Fibroblast of villous mesenchyme (primary cell): ENCODE measurements at regions not wholly inside any gene's neighbourhood (a gene's known extent, or its start where the extent isn't known, plus 50 kb on each side); places are given as distances from the start of the nearest gene placed in this dataset.
"Not testable (repeated sequence)": the region's sequence is repeated elsewhere in the genome, so short reads cannot be mapped to it uniquely, and the experiment has no call there.

ENCODE experiments used
- DNase-seq: peaks from one replicate; pipeline ENCODE4 v3.0.0-alpha.2; 2010; ENCODE audit warnings: low read depth
- H3K4me3 ChIP-seq: 2 replicates; pipeline ENCODE4 v1.5.1; 2011; ENCODE audit warnings: low read depth, mild to moderate bottlenecking, low read length
- TF ChIP-seq, protein P1 (sequence below): IDR thresholded peaks from 2 replicates; pipeline ENCODE4 v1.5.1; 2012; ENCODE audit warnings: low read depth, mild to moderate bottlenecking, low read length; ENCODE audit not compliant: insufficient read depth

DNA sequence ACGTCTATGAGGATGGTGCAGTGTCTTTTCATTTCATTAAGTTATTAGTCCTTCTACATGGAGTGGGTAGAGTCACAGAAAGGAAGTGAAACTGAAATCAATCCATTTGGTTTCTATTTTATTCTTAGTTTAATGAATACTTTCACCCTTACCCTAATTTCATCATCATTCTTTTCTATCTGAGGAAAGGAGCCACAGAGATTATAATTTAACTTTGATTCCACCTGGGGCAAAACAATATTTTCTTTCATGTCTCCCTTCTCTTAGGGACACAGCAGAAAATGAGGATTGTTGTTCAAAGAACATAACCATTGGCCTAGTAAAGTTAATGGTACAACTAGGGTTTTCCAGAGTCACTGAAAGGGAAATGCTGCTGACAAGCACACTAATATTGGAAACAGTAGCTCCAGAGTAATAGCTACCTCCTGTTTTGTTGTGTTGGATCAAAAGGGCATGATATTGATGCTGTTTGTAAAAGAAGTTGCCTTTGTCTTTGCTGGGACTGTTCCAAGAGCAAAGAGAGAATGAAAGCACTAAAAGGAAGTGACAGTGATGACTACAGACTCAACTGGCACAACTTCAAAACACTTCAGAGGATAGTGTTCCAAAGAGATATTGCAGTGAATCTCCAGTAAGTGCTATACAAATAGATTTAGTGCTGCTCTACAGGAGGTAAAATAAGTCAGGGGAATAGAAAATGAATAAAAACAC lies 247.1 kb upstream of the PITX2 start:
- TF ChIP-seq, protein P1, sequence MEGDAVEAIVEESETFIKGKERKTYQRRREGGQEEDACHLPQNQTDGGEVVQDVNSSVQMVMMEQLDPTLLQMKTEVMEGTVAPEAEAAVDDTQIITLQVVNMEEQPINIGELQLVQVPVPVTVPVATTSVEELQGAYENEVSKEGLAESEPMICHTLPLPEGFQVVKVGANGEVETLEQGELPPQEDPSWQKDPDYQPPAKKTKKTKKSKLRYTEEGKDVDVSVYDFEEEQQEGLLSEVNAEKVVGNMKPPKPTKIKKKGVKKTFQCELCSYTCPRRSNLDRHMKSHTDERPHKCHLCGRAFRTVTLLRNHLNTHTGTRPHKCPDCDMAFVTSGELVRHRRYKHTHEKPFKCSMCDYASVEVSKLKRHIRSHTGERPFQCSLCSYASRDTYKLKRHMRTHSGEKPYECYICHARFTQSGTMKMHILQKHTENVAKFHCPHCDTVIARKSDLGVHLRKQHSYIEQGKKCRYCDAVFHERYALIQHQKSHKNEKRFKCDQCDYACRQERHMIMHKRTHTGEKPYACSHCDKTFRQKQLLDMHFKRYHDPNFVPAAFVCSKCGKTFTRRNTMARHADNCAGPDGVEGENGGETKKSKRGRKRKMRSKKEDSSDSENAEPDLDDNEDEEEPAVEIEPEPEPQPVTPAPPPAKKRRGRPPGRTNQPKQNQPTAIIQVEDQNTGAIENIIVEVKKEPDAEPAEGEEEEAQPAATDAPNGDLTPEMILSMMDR: no peak
- no peak for DNase-seq
- H3K4me3 ChIP-seq: no peak overlapping the region

DNA sequence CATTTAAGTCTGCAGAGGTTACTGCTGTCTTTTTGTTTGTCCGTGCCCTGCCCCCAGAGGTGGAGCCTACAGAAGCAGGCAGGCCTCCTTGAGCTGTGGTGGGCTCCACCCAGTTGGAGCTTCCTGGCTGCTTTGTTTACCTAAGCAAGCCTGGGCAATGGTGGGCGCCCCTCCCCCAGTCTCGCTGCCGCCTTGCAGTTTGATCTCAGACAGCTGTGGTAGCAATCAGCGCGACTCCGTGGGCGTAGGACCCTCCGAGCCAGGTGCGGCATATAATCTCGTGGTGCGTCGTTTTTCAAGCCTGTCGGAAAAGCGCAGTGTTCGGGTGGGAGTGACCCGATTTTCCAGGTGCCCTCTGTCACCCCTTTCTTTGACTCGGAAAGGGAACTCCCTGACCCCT lies 253.3 kb upstream of the PITX2 start:
- not testable (repeated sequence) for DNase-seq

DNA sequence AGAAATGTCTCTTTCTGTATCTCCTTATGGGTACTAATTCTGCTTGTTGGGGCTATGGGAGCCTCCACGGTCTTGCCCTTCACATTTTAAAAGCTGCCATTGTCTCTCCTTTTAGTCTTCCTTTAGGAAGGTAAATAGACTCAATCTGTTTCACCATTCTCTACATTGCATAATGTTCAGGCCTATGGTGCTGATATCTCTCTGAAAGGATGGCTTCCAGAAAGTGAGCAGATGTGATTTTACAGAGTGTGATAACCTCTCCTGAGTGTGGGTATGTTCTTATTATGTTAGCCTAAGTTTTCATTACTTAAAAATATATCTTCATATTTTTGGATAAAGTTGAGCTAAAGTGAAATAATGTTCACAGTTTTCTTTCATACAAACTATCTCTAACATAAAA lies 254.0 kb upstream of the PITX2 start:
- no peak overlapping the region for H3K4me3 ChIP-seq
- TF ChIP-seq, protein P1: no peak
- DNase-seq: peak; percentile 56

More for the DNA sequence above, 253.3 kb upstream of the PITX2 start:
- H3K4me3 ChIP-seq: not testable (repeated sequence)

DNA sequence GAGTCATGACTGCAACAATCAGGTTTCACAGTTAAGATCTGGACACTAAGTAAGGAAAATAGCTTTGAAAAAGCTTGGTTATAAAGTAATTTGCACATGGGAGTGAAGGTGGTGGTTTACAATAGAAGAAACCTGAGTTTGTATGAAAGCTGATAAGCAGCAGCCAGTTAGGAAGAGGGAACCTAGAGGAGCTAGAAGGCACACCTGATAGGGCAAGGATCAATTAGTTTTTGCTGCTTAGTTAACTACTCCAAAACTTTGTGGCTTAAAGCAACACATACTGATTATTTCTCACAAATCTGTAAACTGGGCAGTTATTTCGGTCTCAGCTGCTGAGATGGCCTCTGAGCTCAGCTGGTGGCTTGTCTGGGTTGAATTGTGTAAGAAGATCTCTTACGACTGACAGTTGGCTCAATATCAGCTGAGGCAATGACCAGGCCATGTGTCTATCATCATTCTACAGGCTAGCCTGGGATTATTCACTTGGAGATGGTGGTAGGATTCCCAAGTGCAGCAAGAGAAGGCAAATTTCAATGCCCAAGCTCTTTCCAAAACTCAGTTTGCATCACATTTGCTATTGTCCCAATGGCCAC lies 255.0 kb upstream of the PITX2 start:
- no peak for DNase-seq
- TF ChIP-seq, protein P1: no peak
- H3K4me3 ChIP-seq: no peak overlapping the region

DNA sequence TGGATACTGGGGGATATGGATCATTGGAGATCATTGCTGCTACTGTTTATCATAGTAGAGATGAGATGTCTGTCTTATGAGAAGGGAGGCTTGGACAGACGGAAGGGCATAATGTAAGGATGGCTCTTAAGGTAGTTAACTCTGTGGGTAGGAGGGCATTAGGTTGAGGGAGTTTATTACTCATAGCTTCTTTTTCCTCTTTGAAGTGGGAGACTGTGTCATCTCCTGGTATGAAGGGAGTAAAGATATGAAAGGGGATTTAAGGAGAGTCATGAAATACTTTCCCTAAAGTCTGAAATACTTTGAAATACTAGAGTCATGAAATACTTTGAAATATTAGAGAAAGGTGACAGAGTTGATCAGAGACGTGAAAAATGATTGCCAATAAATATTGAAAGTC lies 255.5 kb upstream of the PITX2 start:
- H3K4me3 ChIP-seq: no peak overlapping the region
- DNase-seq: no peak
- TF ChIP-seq, protein P1: no peak

DNA sequence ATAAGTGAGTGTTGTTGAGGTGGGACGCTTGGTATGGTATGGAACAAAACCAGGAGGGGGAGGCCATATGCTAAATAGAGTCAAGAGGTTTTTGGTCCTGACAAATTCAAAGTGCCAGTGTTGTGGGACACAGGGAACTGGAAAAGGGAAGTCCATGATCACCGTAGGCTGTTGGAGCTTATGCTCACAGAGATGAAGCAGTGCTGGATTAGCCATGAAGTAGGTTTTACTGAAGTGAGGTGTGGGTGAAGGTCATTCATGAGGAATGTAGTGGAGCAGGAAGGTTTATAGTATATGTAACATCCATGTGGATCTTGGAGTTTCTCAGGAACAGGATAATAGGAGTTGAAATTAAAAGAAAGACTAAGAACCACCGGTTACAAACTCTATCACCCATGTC lies 256.1 kb upstream of the PITX2 start:
- H3K4me3 ChIP-seq: no peak overlapping the region
- DNase-seq: no peak
- TF ChIP-seq, protein P1: no peak

DNA sequence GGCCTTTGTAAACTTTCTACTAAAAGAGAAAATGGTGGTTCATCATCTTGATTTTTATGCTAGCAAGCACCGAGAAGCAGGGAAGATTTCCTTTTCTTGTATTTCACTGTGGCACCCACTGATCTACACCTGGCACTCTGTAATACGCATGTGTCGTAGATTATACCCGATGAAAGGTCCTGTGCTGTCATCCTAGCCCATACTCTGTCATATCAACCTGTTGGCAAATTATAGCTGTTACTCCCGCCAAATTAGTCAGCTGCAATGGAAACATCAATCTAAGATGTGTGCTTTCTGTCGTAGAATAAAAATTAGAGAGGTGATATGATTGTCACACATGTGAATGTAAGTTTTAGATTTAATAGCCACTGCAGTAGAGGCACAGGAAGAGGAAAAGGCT lies 263.4 kb upstream of the PITX2 start:
- TF ChIP-seq, protein P1: no peak
- H3K4me3 ChIP-seq: no peak overlapping the region
- no peak for DNase-seq
